NB4 (cell line): ENCODE measurements at regions not wholly inside any gene's neighbourhood (a gene's known extent, or its start where the extent isn't known, plus 50 kb on each side); places are given as distances from the start of the nearest gene placed in this dataset.

Experiments used
- CTCF ChIP-seq: IDR thresholded peaks from one replicate; pipeline ENCODE4 v1.5.1; 2012; ENCODE audit warnings: low read depth, low read length
- MAX ChIP-seq: IDR thresholded peaks from 2 replicates; pipeline ENCODE4 v1.6.1; 2011; ENCODE audit warnings: low read depth, low read length
- POLR2A ChIP-seq: IDR thresholded peaks from 2 replicates; pipeline ENCODE4 v1.6.1; 2011; ENCODE audit warnings: mild to moderate bottlenecking; ENCODE audit not compliant: insufficient read length; ENCODE audit errors: extremely low read depth

DNA sequence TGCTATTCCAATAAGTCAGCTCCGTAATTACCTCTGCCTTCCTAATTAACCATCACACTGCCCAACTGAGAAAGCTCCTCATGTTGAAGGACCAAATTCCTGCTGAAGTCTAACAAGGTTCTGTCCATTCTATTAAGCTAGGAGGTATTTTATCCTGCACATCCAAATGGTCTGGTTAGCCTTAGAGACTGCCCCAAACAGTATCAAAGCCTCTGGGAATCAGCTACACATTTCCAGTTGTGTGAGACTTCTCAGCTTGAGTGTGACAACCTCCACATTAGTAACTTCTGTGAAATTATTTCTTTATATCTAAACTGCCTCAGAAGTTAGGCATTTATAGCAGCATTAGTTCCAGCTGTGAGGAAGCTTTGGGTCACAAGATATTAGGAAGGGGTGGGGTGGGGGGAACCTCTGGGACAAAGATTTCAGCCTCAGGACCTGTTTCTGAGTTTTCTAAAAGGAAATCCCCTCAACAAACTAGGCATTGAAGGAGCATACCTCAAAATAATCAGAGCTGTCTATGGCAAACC is 150.5 kb upstream of the DUSP10 start:
- TF ChIP-seq CTCF (no peak), POLR2A (no peak), MAX (no peak)
